ENCODE measurements at regions not wholly inside any gene's neighbourhood (a gene's known extent, or its start where the extent isn't known, plus 50 kb on each side); places are given as distances from the start of the nearest gene placed in this dataset.

DNA sequence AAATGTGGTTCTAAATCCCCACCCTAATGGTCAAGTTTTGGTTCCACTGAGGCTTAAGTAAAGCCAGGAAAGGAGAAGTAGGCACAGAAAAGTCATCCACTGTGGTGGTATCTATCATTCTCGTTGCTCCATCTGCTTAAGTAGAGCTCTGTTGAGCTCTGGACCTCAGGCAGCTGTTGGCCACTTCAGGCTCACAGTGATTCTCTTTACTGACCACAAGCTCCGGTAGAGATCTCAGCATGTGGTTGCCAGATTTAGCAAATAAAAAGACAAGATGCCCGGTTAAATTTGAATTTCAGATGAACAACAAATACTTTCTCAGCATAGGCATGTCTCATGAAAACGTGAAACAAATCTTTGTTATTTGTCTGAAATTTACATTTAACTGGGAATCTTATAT lies 132.3 kb upstream of the PTCHD1 start:
- ChIA-PET CTCF (no interaction called here), POLR2A (no interaction called here)
- no peak overlapping the region for H3K4me3 ChIP-seq (ENCODE audit: low read depth, low read length)
- TF ChIP-seq, protein P1, sequence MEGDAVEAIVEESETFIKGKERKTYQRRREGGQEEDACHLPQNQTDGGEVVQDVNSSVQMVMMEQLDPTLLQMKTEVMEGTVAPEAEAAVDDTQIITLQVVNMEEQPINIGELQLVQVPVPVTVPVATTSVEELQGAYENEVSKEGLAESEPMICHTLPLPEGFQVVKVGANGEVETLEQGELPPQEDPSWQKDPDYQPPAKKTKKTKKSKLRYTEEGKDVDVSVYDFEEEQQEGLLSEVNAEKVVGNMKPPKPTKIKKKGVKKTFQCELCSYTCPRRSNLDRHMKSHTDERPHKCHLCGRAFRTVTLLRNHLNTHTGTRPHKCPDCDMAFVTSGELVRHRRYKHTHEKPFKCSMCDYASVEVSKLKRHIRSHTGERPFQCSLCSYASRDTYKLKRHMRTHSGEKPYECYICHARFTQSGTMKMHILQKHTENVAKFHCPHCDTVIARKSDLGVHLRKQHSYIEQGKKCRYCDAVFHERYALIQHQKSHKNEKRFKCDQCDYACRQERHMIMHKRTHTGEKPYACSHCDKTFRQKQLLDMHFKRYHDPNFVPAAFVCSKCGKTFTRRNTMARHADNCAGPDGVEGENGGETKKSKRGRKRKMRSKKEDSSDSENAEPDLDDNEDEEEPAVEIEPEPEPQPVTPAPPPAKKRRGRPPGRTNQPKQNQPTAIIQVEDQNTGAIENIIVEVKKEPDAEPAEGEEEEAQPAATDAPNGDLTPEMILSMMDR (IDR thresholded peaks at IDR 0.05; ENCODE audit: insufficient read depth, low read depth, low read length): no peak
- no peak for DNase-seq (ENCODE audit: low read depth)
- H3K27me3 ChIP-seq (ENCODE audit: control insufficient read depth, insufficient read depth, low read length): no peaks in the 10 kb centered on the region
- H3K36me3 ChIP-seq (ENCODE audit: control insufficient read depth, insufficient read depth, low read length): no peaks in the 10 kb centered on the region

GRCh38 chrX:23223169-23223568 lies 111.5 kb upstream of the PTCHD1 start:
- ChIA-PET CTCF (no interaction called here), POLR2A (no interaction called here)
- no peaks in the 10 kb centered on the region for H3K27me3 ChIP-seq (ENCODE audit: control insufficient read depth, insufficient read depth, low read length)
- no peak overlapping the region for H3K4me3 ChIP-seq (ENCODE audit: low read depth, low read length)
- TF ChIP-seq, protein P1 (IDR thresholded peaks at IDR 0.05; ENCODE audit: insufficient read depth, low read depth, low read length): no peak
- no peak for DNase-seq (ENCODE audit: low read depth)
- no peaks in the 10 kb centered on the region for H3K36me3 ChIP-seq (ENCODE audit: control insufficient read depth, insufficient read depth, low read length)

- CTCF ChIA-PET: no interaction called here
- no peak overlapping the region for H3K4me3 ChIP-seq (ENCODE audit: low read depth, low read length)
- no peaks in the 10 kb centered on the region for H3K27me3 ChIP-seq (ENCODE audit: control insufficient read depth, insufficient read depth, low read length)
- DNase-seq (ENCODE audit: low read depth): no peak
- POLR2A ChIA-PET: no interaction called here
- H3K36me3 ChIP-seq (ENCODE audit: control insufficient read depth, insufficient read depth, low read length): no peaks in the 10 kb centered on the region
- TF ChIP-seq, protein P1 (IDR thresholded peaks at IDR 0.05; ENCODE audit: insufficient read depth, low read depth, low read length): no peak
Observed at GRCh38 chrX:23228454-23228853, 106.2 kb upstream of the PTCHD1 start.

GRCh38 chrX:23228950-23229448 lies 105.7 kb upstream of the PTCHD1 start:
- Histone ChIP-seq H3K36me3 (ENCODE audit: control insufficient read depth, insufficient read depth, low read length) (no peaks in the 10 kb centered on the region), H3K27me3 (ENCODE audit: control insufficient read depth, insufficient read depth, low read length) (no peaks in the 10 kb centered on the region), H3K4me3 (ENCODE audit: low read depth, low read length) (no peak overlapping the region)
- TF ChIP-seq, protein P1 (IDR thresholded peaks at IDR 0.05; ENCODE audit: insufficient read depth, low read depth, low read length): no peak
- ChIA-PET CTCF (no interaction called here), POLR2A (no interaction called here)
- no peak for DNase-seq (ENCODE audit: low read depth)

DNA sequence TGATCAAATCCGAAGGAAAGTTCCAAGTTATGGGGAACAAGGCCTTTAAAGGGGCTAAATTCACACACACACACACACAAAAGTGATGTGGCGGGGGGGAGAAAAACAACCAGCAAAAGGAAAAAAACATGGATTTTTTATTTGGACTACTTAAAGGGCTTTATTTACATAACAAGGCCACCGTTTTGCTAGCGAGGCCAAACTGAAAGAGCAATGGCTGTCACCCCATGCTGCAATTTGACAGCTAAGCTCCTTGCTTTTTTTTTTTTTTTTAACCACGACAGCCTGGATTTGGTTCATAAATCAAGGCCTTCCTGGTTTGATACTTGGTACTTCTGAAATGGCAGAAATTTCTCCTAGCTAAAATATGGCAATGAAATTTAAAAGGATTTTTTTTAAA lies 99.6 kb upstream of the PTCHD1 start:
- POLR2A ChIA-PET: no interaction called here
- CTCF ChIA-PET: no interaction called here
- Histone ChIP-seq H3K4me3 (ENCODE audit: low read depth, low read length) (no peak overlapping the region), H3K27me3 (ENCODE audit: control insufficient read depth, insufficient read depth, low read length) (no peaks in the 10 kb centered on the region), H3K36me3 (ENCODE audit: control insufficient read depth, insufficient read depth, low read length) (no peaks in the 10 kb centered on the region)
- DNase-seq (ENCODE audit: low read depth): no peak
- TF ChIP-seq, protein P1 (IDR thresholded peaks at IDR 0.05; ENCODE audit: insufficient read depth, low read depth, low read length): no peak
